Liver (tissue), 7 donors: ENCODE measurements at regions not wholly inside any gene's neighbourhood (a gene's known extent, or its start where the extent isn't known, plus 50 kb on each side); places are given as distances from the start of the nearest gene placed in this dataset.
"Not testable (repeated sequence)": the region's sequence is repeated elsewhere in the genome, so short reads cannot be mapped to it uniquely, and the experiment has no call there.

ENCODE experiments used
- DNase-seq: peaks from one replicate; pipeline ENCODE4 v3.0.0-alpha.2; 2017; ENCODE audit warnings: low spot score
- H3K27ac ChIP-seq, 2 donors: one replicate each; pipeline ENCODE4 v1.7.0; 2013; ENCODE audit warnings: inconsistent platforms in 2 of 2, low read length in 2 of 2, control low read depth in 1 of 2, low read depth in 1 of 2, mild to moderate bottlenecking in 1 of 2
- H3K27me3 ChIP-seq, 4 donors: one replicate each; pipeline versions ENCODE4 v1.6.1 to v1.7.0; 2013; ENCODE audit warnings: low read length in 3 of 4, inconsistent platforms in 1 of 4, mild to moderate bottlenecking in 1 of 4, moderate library complexity in 1 of 4; ENCODE audit not compliant: control insufficient read depth in 4 of 4, insufficient read depth in 4 of 4
- H3K36me3 ChIP-seq, 4 donors: one replicate each; pipeline versions ENCODE4 v1.6.1 to v1.7.0; 2013; ENCODE audit warnings: low read length in 3 of 4, mild to moderate bottlenecking in 3 of 4, low read depth in 1 of 4, moderate library complexity in 1 of 4; ENCODE audit not compliant: control insufficient read depth in 4 of 4, insufficient read depth in 3 of 4
- H3K4me1 ChIP-seq, 4 donors: one replicate each; pipeline versions ENCODE4 v1.6.1 to v1.7.0; 2013; ENCODE audit warnings: low read length in 3 of 4, mild to moderate bottlenecking in 3 of 4, moderate library complexity in 1 of 4; ENCODE audit not compliant: control insufficient read depth in 4 of 4, insufficient read depth in 4 of 4
- H3K4me3 ChIP-seq, 3 donors: one replicate each; pipeline versions ENCODE4 v1.6.1 to v1.7.0; 2013; ENCODE audit warnings: low read length in 3 of 3, control low read depth in 1 of 3, low read depth in 1 of 3, mild to moderate bottlenecking in 1 of 3
- H3K9ac ChIP-seq, 2 donors: one replicate each; pipeline ENCODE4 v1.7.0; 2013; ENCODE audit warnings: low read length in 2 of 2, mild to moderate bottlenecking in 2 of 2, moderate library complexity in 2 of 2, control low read depth in 1 of 2, low read depth in 1 of 2
- H3K9me3 ChIP-seq, 4 donors: one replicate each; pipeline versions ENCODE4 v1.6.1 to v1.7.0; 2013; ENCODE audit warnings: low read length in 3 of 4; ENCODE audit not compliant: control insufficient read depth in 4 of 4
- ATF3 ChIP-seq: IDR thresholded peaks from 2 replicates; pipeline ENCODE4 v1.6.1; 2016; ENCODE audit warnings: antibody characterized with exemption
- EGR1 ChIP-seq, 2 donors: IDR thresholded peaks; 2 replicates each; pipeline ENCODE4 v1.6.1; 2016 to 2018; ENCODE audit warnings: antibody characterized with exemption in 2 of 2, low read depth in 2 of 2
- FOXA1 ChIP-seq: IDR thresholded peaks from 2 replicates; pipeline ENCODE4 v1.6.1; 2016; ENCODE audit warnings: antibody characterized with exemption
- FOXA2 ChIP-seq: IDR thresholded peaks from 2 replicates; pipeline ENCODE4 v1.6.1; 2016; ENCODE audit warnings: antibody characterized with exemption
- GABPA ChIP-seq, 2 donors: IDR thresholded peaks in 1 of 2; conservative IDR thresholded peaks in 1 of 2; 2 replicates each; pipeline ENCODE4 v1.6.1; 2016; ENCODE audit warnings: antibody characterized with exemption in 2 of 2, mild to moderate bottlenecking in 1 of 2, moderate library complexity in 1 of 2
- HNF4A ChIP-seq, 2 donors: conservative IDR thresholded peaks; 2 replicates each; pipeline ENCODE4 v1.6.1; 2016; ENCODE audit warnings: antibody characterized with exemption in 2 of 2, mild to moderate bottlenecking in 2 of 2
- HNF4G ChIP-seq: IDR thresholded peaks from 2 replicates; pipeline ENCODE4 v1.6.1; 2016; ENCODE audit warnings: antibody characterized with exemption
- JUND ChIP-seq, 2 donors: IDR thresholded peaks; 2 replicates each; pipeline ENCODE4 v1.6.1; 2016; ENCODE audit warnings: antibody characterized with exemption in 2 of 2
- MAX ChIP-seq: IDR thresholded peaks from 2 replicates; pipeline ENCODE4 v1.6.1; 2016; ENCODE audit warnings: antibody characterized with exemption
- NR2F2 ChIP-seq: IDR thresholded peaks from 2 replicates; pipeline ENCODE4 v1.6.1; 2016; ENCODE audit warnings: antibody characterized with exemption
- RAD21 ChIP-seq, 2 donors: IDR thresholded peaks; 2 replicates each; pipeline ENCODE4 v1.6.1; 2016; ENCODE audit warnings: antibody characterized with exemption in 2 of 2, mild to moderate bottlenecking in 2 of 2
- RXRA ChIP-seq, 2 donors: IDR thresholded peaks; 2 replicates each; pipeline ENCODE4 v1.6.1; 2017 to 2018; ENCODE audit warnings: antibody characterized with exemption in 2 of 2, mild to moderate bottlenecking in 1 of 2
- TAF1 ChIP-seq: conservative IDR thresholded peaks from 2 replicates; pipeline ENCODE4 v1.6.1; 2016; ENCODE audit warnings: antibody characterized with exemption, mild to moderate bottlenecking
- YY1 ChIP-seq: IDR thresholded peaks from 2 replicates; pipeline ENCODE4 v1.6.1; 2016; ENCODE audit warnings: antibody characterized with exemption, mild to moderate bottlenecking
- ZBTB33 ChIP-seq: IDR thresholded peaks from 2 replicates; pipeline ENCODE4 v1.6.1; 2016; ENCODE audit warnings: antibody characterized with exemption
- WGBS: extraction: QIAGEN DNeasy Blood & Tissue Kit; methylation state at CpG from one replicate; pipeline ENCODE4 v1.1.7; 2013; 5-methylcytosine and 5-hydroxymethylcytosine counted together
- donor health status: healthy.
- donor health status: healthy.
- donor health status: healthy.
- donor health status: healthy.

- no peak for TF ChIP-seq ZBTB33
- no peak for TF ChIP-seq HNF4G
- no peak for TF ChIP-seq FOXA2
- no peak for TF ChIP-seq RXRA (IDR thresholded peaks at IDR 0.05)
- no peak for TF ChIP-seq YY1
- no peak for TF ChIP-seq GABPA (IDR thresholded peaks at IDR 0.05 in 1 of 2, conservative IDR thresholded peaks at IDR 0.05 in 1 of 2)
- TF ChIP-seq JUND (IDR thresholded peaks at IDR 0.05): no peak
Measured at GRCh38 chr1:112126598-112126997, 137.1 kb upstream of the KCND3 start (continued).

- H3K27me3 ChIP-seq, H3K4me1 ChIP-seq, H3K4me3 ChIP-seq, H3K9me3 ChIP-seq, H3K27ac ChIP-seq, H3K36me3 ChIP-seq, DNase-seq, H3K9ac ChIP-seq: not testable (repeated sequence)
- 87% methylated on average over 2 of the region's 2 CpGs for WGBS
Measured at GRCh38 chr1:112127606-112128005, 138.1 kb upstream of the KCND3 start.

- no peaks in the 10 kb centered on the region for H3K9me3 ChIP-seq
- H3K27ac ChIP-seq: no peak overlapping the region
- H3K27me3 ChIP-seq: no peaks in the 10 kb centered on the region
- no peaks in the 10 kb centered on the region for H3K36me3 ChIP-seq
- TF ChIP-seq JUND (IDR thresholded peaks at IDR 0.05) (no peak), ZBTB33 (no peak), NR2F2 (no peak), MAX (no peak), ATF3 (no peak), EGR1 (IDR thresholded peaks at IDR 0.05; ENCODE audit: low read depth in 2 of 2) (no peak)
- WGBS: 81% methylated on average over 1 of the region's 1 CpG
- no peak overlapping the region for H3K9ac ChIP-seq
- no peak overlapping the region for H3K4me3 ChIP-seq
- DNase-seq: no peak
- H3K4me1 ChIP-seq: no peaks in the 10 kb centered on the region
Measured at GRCh38 chr1:112133487-112133886, 144.0 kb upstream of the KCND3 start.

GRCh38 chr1:112140743-112141142 is 151.3 kb upstream of the KCND3 start:
- H3K9me3 ChIP-seq: no peaks in the 10 kb centered on the region
- H3K4me1 ChIP-seq: peaks cover 0 to 17% (median 14%) of the 10 kb centered on the region in 4 donors
- H3K4me3 ChIP-seq: no peak overlapping the region
- 44% methylated on average over 2 of the region's 2 CpGs for WGBS
- no peak overlapping the region for H3K27ac ChIP-seq
- peaks cover 0 to 7% (median 0%) of the 10 kb centered on the region in 4 donors for H3K27me3 ChIP-seq
- H3K9ac ChIP-seq: no peak overlapping the region
- no peak for DNase-seq
- no peaks in the 10 kb centered on the region for H3K36me3 ChIP-seq
- TF ChIP-seq EGR1 (IDR thresholded peaks at IDR 0.05; ENCODE audit: low read depth in 2 of 2): no peak
- no peak for TF ChIP-seq HNF4A (conservative IDR thresholded peaks at IDR 0.05)
- TF ChIP-seq YY1: no peak
- no peak for TF ChIP-seq GABPA (IDR thresholded peaks at IDR 0.05 in 1 of 2, conservative IDR thresholded peaks at IDR 0.05 in 1 of 2)
- TF ChIP-seq FOXA1: no peak
- TF ChIP-seq TAF1: no peak
- no peak for TF ChIP-seq RAD21 (IDR thresholded peaks at IDR 0.05)
- no peak for TF ChIP-seq RXRA (IDR thresholded peaks at IDR 0.05)
- TF ChIP-seq HNF4G: no peak
- TF ChIP-seq ZBTB33: no peak
- no peak for TF ChIP-seq NR2F2
- TF ChIP-seq FOXA2: no peak
- TF ChIP-seq ATF3: no peak
